AG04449 (cell line): ENCODE measurements at regions not wholly inside any gene's neighbourhood (a gene's known extent, or its start where the extent isn't known, plus 50 kb on each side); places are given as distances from the start of the nearest gene placed in this dataset.

Experiments
- CTCF ChIA-PET: fragments of 350-600 bp; formaldehyde crosslinking; extraction: SDS; loops from one replicate; lab custom pipeline; 2021; ENCODE audit warnings: antibody characterized with exemption; lab: Yijun Ruan, JAX
- POLR2A ChIA-PET: fragments of 400-600, 350-600 bp; formaldehyde crosslinking; extraction: SDS; loops from one replicate; lab custom pipeline; 2020; ENCODE audit warnings: antibody characterized with exemption, inconsistent platforms; lab: Yijun Ruan, JAX
- DNase-seq: peaks from one replicate; pipeline ENCODE4 v3.0.0-alpha.2; 2010; ENCODE audit warnings: low read depth, low spot score
- H3K4me3 ChIP-seq: 2 replicates; pipeline ENCODE4 v1.5.1; 2011; ENCODE audit warnings: low read depth, mild to moderate bottlenecking, control low read depth, low read length
- TF ChIP-seq, protein P1 (sequence below): IDR thresholded peaks from one replicate; pipeline ENCODE4 v1.5.1; 2011; ENCODE audit warnings: mild to moderate bottlenecking, moderate library complexity, low read length, control low read depth, inconsistent platforms; ENCODE audit not compliant: insufficient read depth; ENCODE audit errors: missing control alignments

DNA sequence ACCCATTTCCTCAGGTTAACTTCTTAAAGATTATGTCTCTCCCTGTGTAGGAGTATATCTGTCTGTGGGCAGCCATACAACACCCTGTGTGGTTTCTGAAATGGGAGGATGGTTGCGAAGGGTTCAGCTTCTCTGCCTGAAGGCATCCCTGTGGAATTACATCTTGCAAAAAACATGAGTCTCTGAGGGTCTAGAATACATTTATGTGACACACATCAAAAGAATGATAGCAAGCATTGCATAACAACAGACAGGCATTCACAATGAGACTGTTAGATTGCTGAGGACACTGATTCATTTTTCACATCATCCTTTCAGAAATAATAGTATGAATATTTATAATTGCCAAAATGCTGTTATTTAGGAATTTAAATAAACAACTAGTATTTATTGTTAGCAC, 670.9 kb downstream of the HTR1B start:
- ChIA-PET POLR2A (no interaction called here), CTCF (no interaction called here)
- TF ChIP-seq, protein P1, sequence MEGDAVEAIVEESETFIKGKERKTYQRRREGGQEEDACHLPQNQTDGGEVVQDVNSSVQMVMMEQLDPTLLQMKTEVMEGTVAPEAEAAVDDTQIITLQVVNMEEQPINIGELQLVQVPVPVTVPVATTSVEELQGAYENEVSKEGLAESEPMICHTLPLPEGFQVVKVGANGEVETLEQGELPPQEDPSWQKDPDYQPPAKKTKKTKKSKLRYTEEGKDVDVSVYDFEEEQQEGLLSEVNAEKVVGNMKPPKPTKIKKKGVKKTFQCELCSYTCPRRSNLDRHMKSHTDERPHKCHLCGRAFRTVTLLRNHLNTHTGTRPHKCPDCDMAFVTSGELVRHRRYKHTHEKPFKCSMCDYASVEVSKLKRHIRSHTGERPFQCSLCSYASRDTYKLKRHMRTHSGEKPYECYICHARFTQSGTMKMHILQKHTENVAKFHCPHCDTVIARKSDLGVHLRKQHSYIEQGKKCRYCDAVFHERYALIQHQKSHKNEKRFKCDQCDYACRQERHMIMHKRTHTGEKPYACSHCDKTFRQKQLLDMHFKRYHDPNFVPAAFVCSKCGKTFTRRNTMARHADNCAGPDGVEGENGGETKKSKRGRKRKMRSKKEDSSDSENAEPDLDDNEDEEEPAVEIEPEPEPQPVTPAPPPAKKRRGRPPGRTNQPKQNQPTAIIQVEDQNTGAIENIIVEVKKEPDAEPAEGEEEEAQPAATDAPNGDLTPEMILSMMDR = no peak
- no peak overlapping the region for H3K4me3 ChIP-seq
- no peak for DNase-seq

DNA sequence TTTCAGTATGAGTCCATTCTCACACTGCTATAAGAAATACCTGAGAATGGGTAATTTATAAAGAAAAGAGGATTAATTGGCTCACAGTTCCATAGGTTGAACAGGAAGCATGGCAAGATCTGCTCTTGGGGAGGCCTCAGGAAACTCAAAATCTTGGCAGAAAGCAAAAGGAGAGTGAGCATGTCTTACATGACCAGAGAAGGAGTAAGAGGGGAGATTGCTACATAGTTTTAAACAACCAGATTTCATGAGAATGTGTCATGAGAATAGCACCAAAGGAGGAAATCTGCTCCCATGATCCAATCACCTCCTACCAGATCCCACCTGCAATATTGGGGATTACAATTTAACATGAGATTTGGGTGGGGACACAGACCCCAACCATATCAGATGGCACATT, 672.4 kb downstream of the HTR1B start:
- DNase-seq = no peak
- ChIA-PET CTCF (no interaction called here), POLR2A (no interaction called here)
- TF ChIP-seq, protein P1 = no peak
- no peak overlapping the region for H3K4me3 ChIP-seq

DNA sequence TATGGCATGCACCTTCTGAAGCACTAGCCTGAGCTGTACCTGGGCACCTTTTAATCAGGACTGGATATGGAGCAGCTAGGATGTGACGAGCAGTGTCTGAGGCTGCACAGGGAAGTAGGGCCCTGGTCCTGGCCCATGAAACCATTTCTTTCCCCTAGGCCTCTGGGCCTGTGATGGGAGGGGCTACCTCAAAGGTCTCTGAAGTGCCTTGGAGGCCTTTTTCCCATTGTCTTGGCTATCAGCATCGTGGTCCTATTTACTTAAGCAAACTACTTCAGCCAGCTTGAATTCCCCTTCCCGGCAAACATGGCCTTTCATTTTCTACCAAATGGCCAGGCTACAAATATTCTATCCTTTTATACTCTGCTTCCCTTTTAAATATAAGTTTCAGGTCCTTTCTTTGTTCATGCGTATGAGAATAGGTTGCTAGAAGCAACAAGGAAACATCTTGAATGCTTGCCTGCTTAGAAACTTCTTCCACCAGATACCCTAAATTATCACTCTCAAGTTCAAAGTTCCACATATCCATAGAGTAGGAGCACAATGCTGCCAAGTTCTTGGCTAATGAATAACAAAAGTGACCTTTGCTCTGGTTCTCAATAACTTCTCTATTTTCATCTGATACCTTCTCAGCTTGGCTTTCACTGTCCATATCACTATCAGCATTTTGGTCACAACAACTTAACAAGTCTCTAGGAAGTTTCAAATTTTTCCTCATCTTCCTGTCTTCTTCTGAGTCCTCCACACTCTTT, 673.1 kb downstream of the HTR1B start:
- ChIA-PET POLR2A (no interaction called here), CTCF (no interaction called here)
- no peak for DNase-seq
- no peak overlapping the region for H3K4me3 ChIP-seq
- TF ChIP-seq, protein P1 = no peak

DNA sequence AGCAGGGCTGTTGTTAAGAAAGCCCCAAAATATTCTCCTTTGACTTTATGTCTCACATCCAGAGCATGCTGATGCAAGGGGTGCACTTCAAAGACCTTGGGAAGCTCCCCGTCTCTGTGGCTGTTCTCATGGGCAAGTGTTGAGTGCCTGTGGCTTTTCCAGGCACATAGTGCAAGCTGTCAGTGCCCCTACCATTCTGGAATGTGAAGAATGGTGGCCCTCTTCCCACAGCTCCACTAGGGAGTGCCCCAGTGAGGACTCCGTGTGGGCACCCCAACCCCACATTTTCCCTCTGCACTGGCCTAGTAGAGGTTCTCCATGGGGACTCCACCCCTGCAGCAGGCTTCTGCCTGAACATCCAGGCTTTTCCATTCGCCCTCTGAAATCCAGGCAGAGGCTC, 673.7 kb downstream of the HTR1B start:
- CTCF ChIA-PET = no interaction called here
- TF ChIP-seq, protein P1 = no peak

DNA sequence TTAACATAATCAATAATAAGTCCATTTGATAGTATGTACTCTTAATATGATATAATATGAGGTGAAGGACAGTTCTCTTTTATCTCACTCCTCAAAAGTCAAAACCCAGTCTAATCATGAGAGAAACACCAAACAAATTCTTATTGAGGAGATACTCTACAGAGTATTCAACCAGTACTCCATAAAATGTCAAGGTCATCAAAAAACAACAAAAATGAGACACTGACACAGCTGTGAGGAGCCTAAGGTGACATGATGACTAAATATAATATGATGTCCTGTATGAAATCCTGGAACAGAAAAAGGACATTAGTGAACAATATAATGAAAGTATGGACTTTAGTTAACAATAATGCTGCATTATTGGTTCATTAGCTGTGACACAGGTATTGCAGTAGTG, 675.1 kb downstream of the HTR1B start:
- no peak for DNase-seq
- POLR2A ChIA-PET = no interaction called here
- TF ChIP-seq, protein P1 = no peak
- CTCF ChIA-PET = no interaction called here
- no peak overlapping the region for H3K4me3 ChIP-seq

More for the DNA sequence above, 673.7 kb downstream of the HTR1B start:
- H3K4me3 ChIP-seq = no peak overlapping the region
- DNase-seq = no peak
- POLR2A ChIA-PET = no interaction called here

DNA sequence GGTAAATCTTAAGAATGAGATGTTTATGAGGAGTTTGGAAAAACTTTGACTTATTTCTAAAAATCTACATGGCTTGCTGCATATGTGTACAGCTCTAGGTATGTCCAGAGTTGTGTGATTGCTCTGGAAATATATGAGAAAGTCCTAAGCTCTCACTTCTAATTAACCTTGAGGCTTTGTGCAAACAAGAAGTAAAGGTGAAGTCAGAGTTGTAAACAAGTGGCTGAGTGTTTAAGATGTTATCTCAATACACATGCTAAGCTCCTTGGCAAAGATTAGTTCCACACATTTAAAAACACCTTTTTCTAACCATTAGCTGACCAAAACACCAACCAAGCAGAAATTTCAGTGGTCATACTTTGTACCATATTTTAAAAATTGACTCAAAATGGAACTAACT, 684.2 kb downstream of the HTR1B start:
- TF ChIP-seq, protein P1 = no peak
- no peak for DNase-seq
- ChIA-PET POLR2A (no interaction called here), CTCF (no interaction called here)
- H3K4me3 ChIP-seq = no peak overlapping the region
